Endothelial cell (in vitro differentiated cells): ENCODE measurements at regions not wholly inside any gene's neighbourhood (a gene's known extent, or its start where the extent isn't known, plus 50 kb on each side); places are given as distances from the start of the nearest gene placed in this dataset.
"Not testable (repeated sequence)": the region's sequence is repeated elsewhere in the genome, so short reads cannot be mapped to it uniquely, and the experiment has no call there.

Experiments
- DNase-seq: peaks from one replicate; pipeline ENCODE4 v3.0.0; 2021; ENCODE audit warnings: low spot score
- H3K27ac Mint-ChIP-seq: one replicate; pipeline ENCODE4 v1.8.0; 2021; ENCODE audit warnings: mixed read lengths, inconsistent platforms; ENCODE audit not compliant: unreplicated experiment
- H3K27me3 Mint-ChIP-seq: one replicate; pipeline ENCODE4 v1.8.0; 2021; ENCODE audit warnings: mild to moderate bottlenecking, moderate library complexity, mixed read lengths, inconsistent platforms; ENCODE audit not compliant: unreplicated experiment
- H3K36me3 Mint-ChIP-seq: one replicate; pipeline ENCODE4 v1.8.0; 2021; ENCODE audit warnings: mild to moderate bottlenecking, low read depth, mixed read lengths, inconsistent platforms; ENCODE audit not compliant: unreplicated experiment
- H3K4me1 Mint-ChIP-seq: one replicate; pipeline ENCODE4 v1.8.0; 2021; ENCODE audit warnings: mild to moderate bottlenecking, mixed read lengths, inconsistent platforms; ENCODE audit not compliant: unreplicated experiment
- H3K4me3 Mint-ChIP-seq: one replicate; pipeline ENCODE4 v1.8.0; 2021; ENCODE audit warnings: mild to moderate bottlenecking, mixed read lengths, inconsistent platforms; ENCODE audit not compliant: unreplicated experiment
- H3K9me3 Mint-ChIP-seq: one replicate; pipeline ENCODE4 v1.8.0; 2021; ENCODE audit warnings: mixed read lengths, inconsistent platforms; ENCODE audit not compliant: unreplicated experiment
- CTCF ChIP-seq: fragments of 200-600 bp; sonication (generic); IDR thresholded peaks from one replicate; pipeline ENCODE4 v1.5.0; 2021; ENCODE audit warnings: antibody characterized with exemption; ENCODE audit not compliant: unreplicated experiment

GRCh38 chr11:67776852-67777520 lies 102.6 kb upstream of the ALDH3B2 start:
- H3K27me3 Mint-ChIP-seq, result no peaks in the 10 kb centered on the region
- H3K4me3 Mint-ChIP-seq, result peak overlapping the region; percentile 40
- no peak for DNase-seq
- no peaks in the 10 kb centered on the region for H3K36me3 Mint-ChIP-seq
- no peaks in the 10 kb centered on the region for H3K9me3 Mint-ChIP-seq
- H3K27ac Mint-ChIP-seq, result no peak overlapping the region
- H3K4me1 Mint-ChIP-seq, result peaks cover 16% of the 10 kb centered on the region
- TF ChIP-seq CTCF, result no peak

- not testable (repeated sequence) for H3K4me3 Mint-ChIP-seq, DNase-seq, H3K27me3 Mint-ChIP-seq, H3K9me3 Mint-ChIP-seq, H3K27ac Mint-ChIP-seq, H3K36me3 Mint-ChIP-seq
- H3K4me1 Mint-ChIP-seq, result peaks cover 16% of the 10 kb centered on the region
Observed at GRCh38 chr11:67774175-67774574, 99.8 kb upstream of the ALDH3B2 start.

GRCh38 chr11:67768001-67768730 lies 93.7 kb upstream of the ALDH3B2 start:
- H3K36me3 Mint-ChIP-seq, H3K4me3 Mint-ChIP-seq, H3K9me3 Mint-ChIP-seq, H3K4me1 Mint-ChIP-seq, DNase-seq, H3K27me3 Mint-ChIP-seq, H3K27ac Mint-ChIP-seq: not testable (repeated sequence)

- not testable (repeated sequence) for H3K27ac Mint-ChIP-seq, H3K9me3 Mint-ChIP-seq, H3K36me3 Mint-ChIP-seq, H3K4me3 Mint-ChIP-seq, DNase-seq, H3K27me3 Mint-ChIP-seq
- H3K4me1 Mint-ChIP-seq, result peaks cover 19% of the 10 kb centered on the region
Observed at GRCh38 chr11:67761211-67761610, 86.8 kb upstream of the ALDH3B2 start.

GRCh38 chr11:67759321-67759720 lies 84.9 kb upstream of the ALDH3B2 start:
- not testable (repeated sequence) for H3K4me3 Mint-ChIP-seq, H3K9me3 Mint-ChIP-seq, H3K36me3 Mint-ChIP-seq, H3K27ac Mint-ChIP-seq, DNase-seq, H3K27me3 Mint-ChIP-seq
- H3K4me1 Mint-ChIP-seq, result peaks cover 19% of the 10 kb centered on the region

GRCh38 chr11:67758467-67758866 lies 84.0 kb upstream of the ALDH3B2 start:
- H3K4me3 Mint-ChIP-seq, DNase-seq, H3K36me3 Mint-ChIP-seq, H3K9me3 Mint-ChIP-seq, H3K27me3 Mint-ChIP-seq, H3K27ac Mint-ChIP-seq: not testable (repeated sequence)
- peaks cover 19% of the 10 kb centered on the region for H3K4me1 Mint-ChIP-seq

GRCh38 chr11:67758009-67758408 lies 83.6 kb upstream of the ALDH3B2 start:
- not testable (repeated sequence) for H3K4me3 Mint-ChIP-seq, H3K27ac Mint-ChIP-seq, H3K36me3 Mint-ChIP-seq, DNase-seq, H3K27me3 Mint-ChIP-seq, H3K9me3 Mint-ChIP-seq
- H3K4me1 Mint-ChIP-seq, result peaks cover 21% of the 10 kb centered on the region

GRCh38 chr11:67753820-67754219 lies 79.4 kb upstream of the ALDH3B2 start:
- H3K4me1 Mint-ChIP-seq, result peaks cover 16% of the 10 kb centered on the region
- H3K27ac Mint-ChIP-seq, H3K36me3 Mint-ChIP-seq, H3K27me3 Mint-ChIP-seq, DNase-seq, H3K4me3 Mint-ChIP-seq, H3K9me3 Mint-ChIP-seq: not testable (repeated sequence)
